ENCODE measurements at regions not wholly inside any gene's neighbourhood (a gene's known extent, or its start where the extent isn't known, plus 50 kb on each side); places are given as distances from the start of the nearest gene placed in this dataset.

DNA sequence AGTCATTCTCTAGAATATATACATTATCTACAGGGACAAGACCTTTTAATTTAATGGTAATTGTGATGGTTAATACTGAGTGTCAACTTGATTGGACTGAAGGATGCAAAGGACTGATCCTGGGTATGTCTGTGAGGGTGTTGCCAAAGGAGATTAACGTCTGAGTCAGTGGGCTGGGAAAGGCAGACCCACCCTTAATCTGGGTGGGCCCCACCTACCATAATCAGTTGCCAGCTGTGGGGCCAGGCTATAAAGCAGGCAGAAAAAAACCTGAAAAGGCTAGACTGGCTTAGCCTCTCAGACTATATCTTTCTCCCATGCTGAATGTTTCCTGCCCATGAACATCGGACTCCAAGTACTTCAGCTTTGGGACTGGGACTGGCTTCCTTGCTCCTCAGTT, 112.2 kb upstream of the SMC2 start:
- Histone ChIP-seq H3K27ac (ENCODE audit: low read length, poor library complexity, severe bottlenecking) (no peak overlapping the region), H3K36me3 (ENCODE audit: control insufficient read depth in 1 of 2, insufficient read depth in 2 of 2, low read depth in 1 of 2, low read length in 2 of 2) (no peaks in the 10 kb centered on the region), H3K18ac (ENCODE audit: low read depth in 1 of 2, low read length in 2 of 2) (no peak overlapping the region), H3K4me2 (ENCODE audit: low read length, poor library complexity, severe bottlenecking) (no peak overlapping the region), H2BK5ac (ENCODE audit: low read depth, low read length, poor library complexity, severe bottlenecking) (no peak overlapping the region), H3K27me3 (ENCODE audit: control insufficient read depth in 1 of 2, insufficient read depth in 1 of 2, low read length in 2 of 2) (no peaks in the 10 kb centered on the region), H4K8ac (ENCODE audit: low read length) (no peak overlapping the region), H3K9ac (ENCODE audit: low read length) (no peak overlapping the region), H2AK5ac (ENCODE audit: low read length, severe bottlenecking) (no peak overlapping the region), H2AFZ (ENCODE audit: low read depth, low read length) (no peak overlapping the region), H2BK15ac (ENCODE audit: low read depth, poor library complexity, severe bottlenecking) (no peak overlapping the region), H3K4ac (ENCODE audit: low read depth in 1 of 2, low read length in 2 of 2) (no peak overlapping the region), H3K14ac (ENCODE audit: low read length in 2 of 2) (no peak overlapping the region), H3K79me1 (replicated peaks; ENCODE audit: low read length, poor library complexity, severe bottlenecking) (no peaks in the 10 kb centered on the region), H2BK120ac (ENCODE audit: low read depth, low read length) (no peak overlapping the region), H3K4me1 (ENCODE audit: control insufficient read depth, insufficient read depth, low read depth, low read length) (no peaks in the 10 kb centered on the region), H4K91ac (ENCODE audit: low read length) (no peak overlapping the region), H3K4me3 (ENCODE audit: insufficient read depth in 1 of 2, low read depth in 1 of 2, low read length in 2 of 2) (no peak overlapping the region), H2BK12ac (ENCODE audit: low read length in 2 of 2) (no peak overlapping the region), H3K9me3 (ENCODE audit: control insufficient read depth, low read length) (no peaks in the 10 kb centered on the region), H3K23ac (ENCODE audit: low read length in 2 of 2) (no peak overlapping the region)
- 76% methylated on average over 1 of the region's 2 CpGs for WGBS
- no peak for DNase-seq

DNA sequence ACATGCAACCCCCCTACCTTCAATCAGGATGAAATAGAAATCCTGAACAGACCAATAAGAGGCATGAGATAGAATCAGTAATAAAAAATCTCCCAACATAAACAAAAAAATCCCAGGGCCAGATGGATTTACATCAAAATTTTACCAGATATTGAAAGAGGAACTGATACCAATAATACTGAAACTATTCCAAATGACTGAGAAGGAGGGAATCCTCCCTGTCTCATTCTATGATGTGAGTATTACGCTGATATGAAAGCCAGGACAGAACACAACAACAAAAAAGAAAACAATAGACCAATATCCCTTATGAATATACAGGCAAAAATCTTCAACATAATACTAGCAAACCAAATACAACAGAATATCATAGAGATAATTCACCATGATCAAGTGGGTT, 109.0 kb upstream of the SMC2 start:
- no peak overlapping the region for H3K4me3 ChIP-seq (ENCODE audit: insufficient read depth in 1 of 2, low read depth in 1 of 2, low read length in 2 of 2)
- H4K8ac ChIP-seq (ENCODE audit: low read length): no peak overlapping the region
- no peak overlapping the region for H3K27ac ChIP-seq (ENCODE audit: low read length, poor library complexity, severe bottlenecking)
- no peaks in the 10 kb centered on the region for H3K27me3 ChIP-seq (ENCODE audit: control insufficient read depth in 1 of 2, insufficient read depth in 1 of 2, low read length in 2 of 2)
- H4K91ac ChIP-seq (ENCODE audit: low read length): no peak overlapping the region
- H3K23ac ChIP-seq (ENCODE audit: low read length in 2 of 2): no peak overlapping the region
- no peak overlapping the region for H2AK5ac ChIP-seq (ENCODE audit: low read length, severe bottlenecking)
- H3K18ac ChIP-seq (ENCODE audit: low read depth in 1 of 2, low read length in 2 of 2): no peak overlapping the region
- H3K4me1 ChIP-seq (ENCODE audit: control insufficient read depth, insufficient read depth, low read depth, low read length): no peaks in the 10 kb centered on the region
- no peak overlapping the region for H2BK5ac ChIP-seq (ENCODE audit: low read depth, low read length, poor library complexity, severe bottlenecking)
- no peaks in the 10 kb centered on the region for H3K79me1 ChIP-seq (replicated peaks; ENCODE audit: low read length, poor library complexity, severe bottlenecking)
- no peak overlapping the region for H3K4ac ChIP-seq (ENCODE audit: low read depth in 1 of 2, low read length in 2 of 2)
- no peak overlapping the region for H2BK12ac ChIP-seq (ENCODE audit: low read length in 2 of 2)
- H3K36me3 ChIP-seq (ENCODE audit: control insufficient read depth in 1 of 2, insufficient read depth in 2 of 2, low read depth in 1 of 2, low read length in 2 of 2): no peaks in the 10 kb centered on the region
- no peak overlapping the region for H2BK15ac ChIP-seq (ENCODE audit: low read depth, poor library complexity, severe bottlenecking)
- 60% methylated on average over 1 of the region's 1 CpG for WGBS
- H2AFZ ChIP-seq (ENCODE audit: low read depth, low read length): no peak overlapping the region
- H3K14ac ChIP-seq (ENCODE audit: low read length in 2 of 2): no peak overlapping the region
- no peak overlapping the region for H3K4me2 ChIP-seq (ENCODE audit: low read length, poor library complexity, severe bottlenecking)
- DNase-seq: no peak
- no peak overlapping the region for H2BK120ac ChIP-seq (ENCODE audit: low read depth, low read length)
- H3K9me3 ChIP-seq (ENCODE audit: control insufficient read depth, low read length): no peaks in the 10 kb centered on the region
- H3K9ac ChIP-seq (ENCODE audit: low read length): no peak overlapping the region

DNA sequence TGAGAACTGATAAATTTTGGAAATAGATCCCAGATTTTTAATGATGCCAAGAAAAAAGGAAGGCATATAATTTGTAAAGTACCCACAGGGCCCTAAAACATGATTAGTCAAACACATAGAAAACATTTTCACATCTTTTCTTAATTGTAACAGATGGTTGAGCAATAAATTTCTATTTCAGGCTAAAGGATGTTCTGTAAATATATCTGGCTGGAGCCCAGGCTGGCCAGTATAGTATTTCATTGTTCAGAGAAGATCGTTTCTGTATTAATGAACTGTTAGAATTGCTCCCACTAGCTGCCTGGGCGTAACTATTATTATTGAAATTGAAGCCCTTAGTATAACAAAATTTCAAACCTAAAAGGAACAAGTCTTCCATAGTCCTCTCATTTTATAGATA, 105.3 kb upstream of the SMC2 start:
- no peak overlapping the region for H2BK120ac ChIP-seq (ENCODE audit: low read depth, low read length)
- H4K91ac ChIP-seq (ENCODE audit: low read length): no peak overlapping the region
- H2AFZ ChIP-seq (ENCODE audit: low read depth, low read length): no peak overlapping the region
- H3K23ac ChIP-seq (ENCODE audit: low read length in 2 of 2): no peak overlapping the region
- H3K27ac ChIP-seq (ENCODE audit: low read length, poor library complexity, severe bottlenecking): no peak overlapping the region
- H3K4ac ChIP-seq (ENCODE audit: low read depth in 1 of 2, low read length in 2 of 2): no peak overlapping the region
- H2BK5ac ChIP-seq (ENCODE audit: low read depth, low read length, poor library complexity, severe bottlenecking): no peak overlapping the region
- no peak overlapping the region for H3K4me2 ChIP-seq (ENCODE audit: low read length, poor library complexity, severe bottlenecking)
- no peaks in the 10 kb centered on the region for H3K79me1 ChIP-seq (replicated peaks; ENCODE audit: low read length, poor library complexity, severe bottlenecking)
- H2BK15ac ChIP-seq (ENCODE audit: low read depth, poor library complexity, severe bottlenecking): no peak overlapping the region
- no peak overlapping the region for H3K9ac ChIP-seq (ENCODE audit: low read length)
- no peak overlapping the region for H2AK5ac ChIP-seq (ENCODE audit: low read length, severe bottlenecking)
- no peak overlapping the region for H4K8ac ChIP-seq (ENCODE audit: low read length)
- no peaks in the 10 kb centered on the region for H3K4me1 ChIP-seq (ENCODE audit: control insufficient read depth, insufficient read depth, low read depth, low read length)
- H3K14ac ChIP-seq (ENCODE audit: low read length in 2 of 2): no peak overlapping the region
- no peaks in the 10 kb centered on the region for H3K27me3 ChIP-seq (ENCODE audit: control insufficient read depth in 1 of 2, insufficient read depth in 1 of 2, low read length in 2 of 2)
- WGBS: 100% methylated on average over 2 of the region's 2 CpGs
- no peaks in the 10 kb centered on the region for H3K9me3 ChIP-seq (ENCODE audit: control insufficient read depth, low read length)
- H3K18ac ChIP-seq (ENCODE audit: low read depth in 1 of 2, low read length in 2 of 2): no peak overlapping the region
- no peak overlapping the region for H3K4me3 ChIP-seq (ENCODE audit: insufficient read depth in 1 of 2, low read depth in 1 of 2, low read length in 2 of 2)
- no peaks in the 10 kb centered on the region for H3K36me3 ChIP-seq (ENCODE audit: control insufficient read depth in 1 of 2, insufficient read depth in 2 of 2, low read depth in 1 of 2, low read length in 2 of 2)
- H2BK12ac ChIP-seq (ENCODE audit: low read length in 2 of 2): no peak overlapping the region
- no peak for DNase-seq

- Histone ChIP-seq H3K27me3 (ENCODE audit: control insufficient read depth in 1 of 2, insufficient read depth in 1 of 2, low read length in 2 of 2) (no peaks in the 10 kb centered on the region), H2BK15ac (ENCODE audit: low read depth, poor library complexity, severe bottlenecking) (no peak overlapping the region), H2AFZ (ENCODE audit: low read depth, low read length) (no peak overlapping the region), H3K27ac (ENCODE audit: low read length, poor library complexity, severe bottlenecking) (no peak overlapping the region), H3K18ac (ENCODE audit: low read depth in 1 of 2, low read length in 2 of 2) (no peak overlapping the region), H2BK12ac (ENCODE audit: low read length in 2 of 2) (no peak overlapping the region), H3K79me1 (replicated peaks; ENCODE audit: low read length, poor library complexity, severe bottlenecking) (no peaks in the 10 kb centered on the region), H3K4me1 (ENCODE audit: control insufficient read depth, insufficient read depth, low read depth, low read length) (no peaks in the 10 kb centered on the region), H3K4me3 (ENCODE audit: insufficient read depth in 1 of 2, low read depth in 1 of 2, low read length in 2 of 2) (no peak overlapping the region), H2AK5ac (ENCODE audit: low read length, severe bottlenecking) (no peak overlapping the region), H2BK5ac (ENCODE audit: low read depth, low read length, poor library complexity, severe bottlenecking) (no peak overlapping the region), H3K4ac (ENCODE audit: low read depth in 1 of 2, low read length in 2 of 2) (no peak overlapping the region), H3K9ac (ENCODE audit: low read length) (no peak overlapping the region), H4K8ac (ENCODE audit: low read length) (no peak overlapping the region), H3K14ac (ENCODE audit: low read length in 2 of 2) (no peak overlapping the region), H3K36me3 (ENCODE audit: control insufficient read depth in 1 of 2, insufficient read depth in 2 of 2, low read depth in 1 of 2, low read length in 2 of 2) (no peaks in the 10 kb centered on the region), H3K4me2 (ENCODE audit: low read length, poor library complexity, severe bottlenecking) (no peak overlapping the region), H2BK120ac (ENCODE audit: low read depth, low read length) (no peak overlapping the region), H3K23ac (ENCODE audit: low read length in 2 of 2) (no peak overlapping the region), H4K91ac (ENCODE audit: low read length) (no peak overlapping the region), H3K9me3 (ENCODE audit: control insufficient read depth, low read length) (no peaks in the 10 kb centered on the region)
- DNase-seq: no peak
- 79% methylated on average over 2 of the region's 2 CpGs for WGBS
Measured at GRCh38 chr9:103990311-103990710, 103.8 kb upstream of the SMC2 start.
